ENCODE measurements at regions not wholly inside any gene's neighbourhood (a gene's known extent, or its start where the extent isn't known, plus 50 kb on each side); places are given as distances from the start of the nearest gene placed in this dataset.

GRCh38 chr7:32175099-32175498 is 104.9 kb upstream of the PDE1C start:
- Histone ChIP-seq H3K4me1 (ENCODE audit: insufficient read depth, low read length) (peaks cover 16% of the 10 kb centered on the region; the same call in 1 of the 2 replicates), H3K9me3 (ENCODE audit: low read length) (no peaks in the 10 kb centered on the region), H2AFZ (ENCODE audit: low read length) (no peak overlapping the region), H3K36me3 (ENCODE audit: low read depth, low read length) (no peaks in the 10 kb centered on the region), H3F3A (ENCODE audit: low read length, unreplicated experiment) (no peaks in the 10 kb centered on the region), H3K79me2 (ENCODE audit: low read length) (no peaks in the 10 kb centered on the region), H3K27ac (ENCODE audit: low read length) (no peak overlapping the region), H3K4me3 (ENCODE audit: low read length) (no peak overlapping the region), H3K4me2 (ENCODE audit: low read length) (no peak overlapping the region), H3K9me2 (replicated peaks; ENCODE audit: low read length) (no peaks in the 10 kb centered on the region), H4K20me1 (ENCODE audit: low read length) (no peaks in the 10 kb centered on the region), H3K27me3 (ENCODE audit: low read length) (no peaks in the 10 kb centered on the region), H3K9ac (ENCODE audit: low read length) (no peak overlapping the region)
- BruUV-seq (replicated peaks) = no TSS peak
- DNase-seq = peak; percentile 68
- intact Hi-C loops (cut with micrococcal nuclease) = no loop called here
- peak; percentile 89 for ATAC-seq
- CTCF ChIA-PET = interaction anchor here (0.6 kb wide), 1 partner anchor 12 kb away, joined by 3 read pairs; no protein-coding TSS in a partner anchor
- TF ChIP-seq EZH2 (IDR thresholded peaks at IDR 0.05; ENCODE audit: low read length, unreplicated experiment) (no peak), EZH2phosphoT487 (IDR thresholded peaks at IDR 0.05; ENCODE audit: borderline replicate concordance, low read length) (no peak)
- TF ChIP-seq, protein P1, sequence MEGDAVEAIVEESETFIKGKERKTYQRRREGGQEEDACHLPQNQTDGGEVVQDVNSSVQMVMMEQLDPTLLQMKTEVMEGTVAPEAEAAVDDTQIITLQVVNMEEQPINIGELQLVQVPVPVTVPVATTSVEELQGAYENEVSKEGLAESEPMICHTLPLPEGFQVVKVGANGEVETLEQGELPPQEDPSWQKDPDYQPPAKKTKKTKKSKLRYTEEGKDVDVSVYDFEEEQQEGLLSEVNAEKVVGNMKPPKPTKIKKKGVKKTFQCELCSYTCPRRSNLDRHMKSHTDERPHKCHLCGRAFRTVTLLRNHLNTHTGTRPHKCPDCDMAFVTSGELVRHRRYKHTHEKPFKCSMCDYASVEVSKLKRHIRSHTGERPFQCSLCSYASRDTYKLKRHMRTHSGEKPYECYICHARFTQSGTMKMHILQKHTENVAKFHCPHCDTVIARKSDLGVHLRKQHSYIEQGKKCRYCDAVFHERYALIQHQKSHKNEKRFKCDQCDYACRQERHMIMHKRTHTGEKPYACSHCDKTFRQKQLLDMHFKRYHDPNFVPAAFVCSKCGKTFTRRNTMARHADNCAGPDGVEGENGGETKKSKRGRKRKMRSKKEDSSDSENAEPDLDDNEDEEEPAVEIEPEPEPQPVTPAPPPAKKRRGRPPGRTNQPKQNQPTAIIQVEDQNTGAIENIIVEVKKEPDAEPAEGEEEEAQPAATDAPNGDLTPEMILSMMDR (conservative IDR thresholded peaks at IDR 0.05; ENCODE audit: low read depth, low read length) = no peak
- POLR2A ChIA-PET (ENCODE audit: unreplicated experiment) = no interaction called here

- POLR2A ChIA-PET (ENCODE audit: unreplicated experiment) = no interaction called here
- Histone ChIP-seq H3K4me1 (ENCODE audit: insufficient read depth, low read length) (peaks cover 10% of the 10 kb centered on the region; the same call in 1 of the 2 replicates), H3K36me3 (ENCODE audit: low read depth, low read length) (no peaks in the 10 kb centered on the region), H3K27ac (ENCODE audit: low read length) (no peak overlapping the region), H3K9me2 (replicated peaks; ENCODE audit: low read length) (no peaks in the 10 kb centered on the region), H3K4me3 (ENCODE audit: low read length) (no peak overlapping the region), H3K79me2 (ENCODE audit: low read length) (no peaks in the 10 kb centered on the region), H4K20me1 (ENCODE audit: low read length) (no peaks in the 10 kb centered on the region), H3K9ac (ENCODE audit: low read length) (no peak overlapping the region), H3F3A (ENCODE audit: low read length, unreplicated experiment) (no peaks in the 10 kb centered on the region), H3K4me2 (ENCODE audit: low read length) (no peak overlapping the region), H3K27me3 (ENCODE audit: low read length) (no peaks in the 10 kb centered on the region), H2AFZ (ENCODE audit: low read length) (no peak overlapping the region), H3K9me3 (ENCODE audit: low read length) (no peaks in the 10 kb centered on the region)
- no TSS peak for BruUV-seq (replicated peaks)
- ATAC-seq (no peak), DNase-seq (no peak)
- TF ChIP-seq EZH2 (IDR thresholded peaks at IDR 0.05; ENCODE audit: low read length, unreplicated experiment) = no peak
- intact Hi-C loops (cut with micrococcal nuclease) = no loop called here
- CTCF ChIA-PET = no interaction called here
These were observed 101.0 kb upstream of the PDE1C start for GRCh38 chr7:32171248-32171647.

- no peak overlapping the region for H2AFZ ChIP-seq (ENCODE audit: low read length)
- CTCF ChIA-PET = no interaction called here
- no TSS peak for BruUV-seq (replicated peaks)
These were observed 100.6 kb upstream of the PDE1C start for GRCh38 chr7:32170838-32171237.

More at GRCh38 chr7:32170838-32171237, 100.6 kb upstream of the PDE1C start:
- no peak overlapping the region for H3K4me3 ChIP-seq (ENCODE audit: low read length)
- H3F3A ChIP-seq (ENCODE audit: low read length, unreplicated experiment) = no peaks in the 10 kb centered on the region
- no peaks in the 10 kb centered on the region for H3K79me2 ChIP-seq (ENCODE audit: low read length)
- H3K27me3 ChIP-seq (ENCODE audit: low read length) = no peaks in the 10 kb centered on the region
- peaks cover 10% of the 10 kb centered on the region; the same call in 1 of the 2 replicates for H3K4me1 ChIP-seq (ENCODE audit: insufficient read depth, low read length)
- no peaks in the 10 kb centered on the region for H3K9me2 ChIP-seq (replicated peaks; ENCODE audit: low read length)
- DNase-seq = no peak
- no peak overlapping the region for H3K4me2 ChIP-seq (ENCODE audit: low read length)
- H3K36me3 ChIP-seq (ENCODE audit: low read depth, low read length) = no peaks in the 10 kb centered on the region
- no peaks in the 10 kb centered on the region for H3K9me3 ChIP-seq (ENCODE audit: low read length)
- POLR2A ChIA-PET (ENCODE audit: unreplicated experiment) = no interaction called here
- TF ChIP-seq, protein P1 (conservative IDR thresholded peaks at IDR 0.05; ENCODE audit: low read depth, low read length) = no peak
- no peak for TF ChIP-seq EZH2phosphoT487 (IDR thresholded peaks at IDR 0.05; ENCODE audit: borderline replicate concordance, low read length)
- TF ChIP-seq EZH2 (IDR thresholded peaks at IDR 0.05; ENCODE audit: low read length, unreplicated experiment) = no peak
- intact Hi-C loops (cut with micrococcal nuclease) = no loop called here
- no peak overlapping the region for H3K27ac ChIP-seq (ENCODE audit: low read length)
- no peak overlapping the region for H3K9ac ChIP-seq (ENCODE audit: low read length)
- H4K20me1 ChIP-seq (ENCODE audit: low read length) = no peaks in the 10 kb centered on the region
- ATAC-seq = no peak

Data from PC-3 (cell line).